ENCODE measurements at regions not wholly inside any gene's neighbourhood (a gene's known extent, or its start where the extent isn't known, plus 50 kb on each side); places are given as distances from the start of the nearest gene placed in this dataset.
"Not testable (repeated sequence)": the region's sequence is repeated elsewhere in the genome, so short reads cannot be mapped to it uniquely, and the experiment has no call there.

- DNase-seq (ENCODE audit: low read depth), result peak; percentile 11
Measured at GRCh38 chr7:42567051-42567450, 330.0 kb upstream of the GLI3 start.

DNA sequence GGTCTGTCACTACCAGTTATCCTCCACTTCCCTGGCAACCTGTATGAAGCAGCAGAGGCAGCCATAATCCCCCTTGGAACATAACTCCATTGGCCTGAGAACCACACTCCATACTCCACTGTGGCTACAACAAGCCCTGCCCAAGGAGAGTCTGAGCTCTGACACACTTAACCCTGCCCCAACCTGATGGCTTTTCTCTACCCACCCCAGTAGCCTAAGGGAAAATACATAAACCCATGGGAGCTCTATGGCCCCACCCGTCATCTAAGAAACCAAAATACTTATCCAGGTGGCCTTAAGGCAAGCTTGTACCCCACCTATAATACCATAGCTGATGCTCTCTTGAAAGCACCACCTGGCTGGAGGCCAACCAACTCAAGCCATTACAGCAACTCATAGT, 324.8 kb upstream of the GLI3 start:
- no peak for DNase-seq (ENCODE audit: low read depth)

DNA sequence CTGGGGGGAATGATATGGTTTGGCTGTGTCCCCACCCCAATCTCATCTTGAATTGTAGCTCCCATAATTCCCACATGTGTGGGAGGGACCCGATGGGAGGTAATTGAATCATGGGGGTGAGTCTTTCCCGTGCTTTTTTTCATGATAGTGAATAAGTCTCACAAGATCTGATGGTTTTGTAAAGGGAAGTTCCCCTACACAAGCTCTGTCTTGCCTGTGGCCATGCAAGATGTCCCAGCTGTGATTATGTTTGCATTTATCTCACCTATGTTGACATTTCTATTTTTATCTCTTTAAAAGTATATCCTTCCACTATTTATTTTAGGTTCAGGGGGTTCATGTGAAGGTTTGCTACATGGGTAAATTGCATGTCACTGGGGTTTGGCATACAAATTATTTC, 323.9 kb upstream of the GLI3 start:
- no peak for DNase-seq (ENCODE audit: low read depth)

- DNase-seq (ENCODE audit: low read depth), result not testable (repeated sequence)
Measured at GRCh38 chr7:42554932-42555331, 317.9 kb upstream of the GLI3 start.

GRCh38 chr7:42552227-42552626, 315.2 kb upstream of the GLI3 start:
- DNase-seq (ENCODE audit: low read depth), result no peak

GRCh38 chr7:42550706-42551470, 313.9 kb upstream of the GLI3 start:
- DNase-seq (ENCODE audit: low read depth), result no peak

- no peak for DNase-seq (ENCODE audit: low read depth)
Measured at GRCh38 chr7:42549866-42550485, 313.0 kb upstream of the GLI3 start.

- no peak for DNase-seq (ENCODE audit: low read depth)
Measured at GRCh38 chr7:42548816-42549611, 312.0 kb upstream of the GLI3 start.

- no peak for DNase-seq (ENCODE audit: low read depth)
Measured at GRCh38 chr7:42545049-42545724, 308.2 kb upstream of the GLI3 start.

DNA sequence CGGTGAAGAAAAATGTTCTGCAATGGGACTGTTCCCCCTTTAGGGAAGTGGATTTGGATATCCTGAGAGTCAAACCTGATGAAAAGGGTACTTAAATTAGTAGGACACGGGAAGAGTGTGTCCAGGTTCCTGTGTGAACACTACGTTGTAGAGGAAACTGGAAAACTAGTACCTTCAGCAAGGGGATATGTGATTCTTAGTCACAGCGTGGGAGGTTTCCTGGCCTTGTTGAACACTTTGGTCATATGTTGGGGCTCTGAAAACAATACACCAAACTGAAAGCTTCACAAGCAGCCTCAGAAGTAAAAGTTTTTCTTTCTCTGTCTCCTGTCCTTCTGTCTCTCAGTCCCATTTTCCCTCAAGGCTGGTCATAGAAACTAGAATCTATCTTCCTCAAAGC, 306.9 kb upstream of the GLI3 start:
- DNase-seq (ENCODE audit: low read depth), result no peak

GRCh38 chr7:42542446-42542845, 305.4 kb upstream of the GLI3 start:
- DNase-seq (ENCODE audit: low read depth), result not testable (repeated sequence)

DNA sequence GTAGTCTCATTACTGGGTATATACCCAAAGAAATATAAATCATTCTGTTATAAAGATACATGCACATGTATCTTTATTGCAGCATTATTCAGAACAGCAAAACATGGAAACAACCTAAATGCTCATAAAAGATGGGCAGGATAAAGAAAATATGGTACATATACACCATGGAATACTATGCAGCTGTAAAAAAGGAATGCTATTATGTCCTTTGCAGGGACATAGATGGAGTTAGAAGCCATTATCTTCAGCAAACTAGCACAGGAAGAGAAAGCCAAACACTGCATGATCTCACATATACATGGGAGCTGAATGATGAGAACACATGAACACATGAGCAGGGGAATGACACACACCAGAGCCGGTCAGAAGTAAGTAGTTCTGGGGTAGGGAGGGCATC, 297.4 kb upstream of the GLI3 start:
- DNase-seq (ENCODE audit: low read depth), result no peak

DNA sequence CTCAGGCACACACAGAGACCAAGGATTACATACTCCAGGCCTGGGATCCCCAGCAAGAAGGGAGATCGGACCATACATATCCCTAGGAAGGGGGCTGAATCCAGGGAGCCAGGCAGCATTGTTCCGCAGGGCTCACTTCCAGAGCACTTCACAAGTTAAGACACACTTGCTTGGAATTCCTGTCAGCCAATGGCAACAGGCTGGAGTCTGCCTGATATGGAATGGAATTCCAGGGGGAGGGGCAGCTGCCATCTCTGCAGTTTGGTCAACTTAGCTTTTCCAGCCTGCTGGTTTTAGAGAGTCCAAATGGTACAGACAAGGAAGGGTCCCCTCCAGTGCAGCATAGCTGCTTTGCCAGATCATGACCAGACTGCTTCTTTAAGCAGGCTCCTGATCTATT, 290.0 kb upstream of the GLI3 start:
- DNase-seq (ENCODE audit: low read depth), result no peak

DNA sequence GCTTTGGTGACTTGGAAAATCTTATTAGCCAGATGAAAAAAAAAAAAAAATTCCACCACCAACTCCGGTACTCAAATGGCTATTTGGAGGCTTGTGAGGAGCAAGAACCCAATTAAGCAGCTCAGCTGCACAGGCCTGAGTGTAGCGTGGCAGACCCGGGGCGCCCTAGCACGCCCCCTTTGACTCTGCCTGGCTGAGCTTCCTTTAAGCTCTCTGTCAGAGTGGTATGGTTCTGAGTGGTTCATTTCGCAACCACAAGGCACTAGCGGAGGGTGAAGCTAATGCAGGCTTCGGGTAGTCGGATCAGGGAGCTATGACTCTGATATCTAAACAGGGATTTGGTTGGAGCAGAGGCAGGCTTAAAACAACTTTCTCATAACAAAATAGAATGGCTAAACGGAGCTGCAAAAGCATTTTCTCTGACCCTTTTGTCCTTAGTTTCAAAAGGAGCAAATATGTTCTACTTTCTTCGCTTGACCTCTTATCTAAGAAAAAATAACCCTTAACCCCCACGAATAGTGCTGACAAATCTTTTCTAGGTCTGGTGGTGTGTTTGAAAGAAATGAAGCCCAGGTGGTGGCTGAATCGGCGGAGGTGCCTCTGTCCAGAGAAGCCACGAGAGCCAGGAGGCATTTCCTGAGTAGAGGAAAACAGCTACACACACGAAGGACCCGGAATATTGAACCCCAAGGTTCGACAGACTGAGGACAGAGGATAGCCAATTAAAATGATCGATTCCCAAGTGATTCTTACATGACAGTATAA, 285.4 kb upstream of the GLI3 start:
- DNase-seq (ENCODE audit: low read depth), result no peak

GRCh38 chr7:42511027-42511426, 274.0 kb upstream of the GLI3 start:
- DNase-seq (ENCODE audit: low read depth), result no peak

DNA sequence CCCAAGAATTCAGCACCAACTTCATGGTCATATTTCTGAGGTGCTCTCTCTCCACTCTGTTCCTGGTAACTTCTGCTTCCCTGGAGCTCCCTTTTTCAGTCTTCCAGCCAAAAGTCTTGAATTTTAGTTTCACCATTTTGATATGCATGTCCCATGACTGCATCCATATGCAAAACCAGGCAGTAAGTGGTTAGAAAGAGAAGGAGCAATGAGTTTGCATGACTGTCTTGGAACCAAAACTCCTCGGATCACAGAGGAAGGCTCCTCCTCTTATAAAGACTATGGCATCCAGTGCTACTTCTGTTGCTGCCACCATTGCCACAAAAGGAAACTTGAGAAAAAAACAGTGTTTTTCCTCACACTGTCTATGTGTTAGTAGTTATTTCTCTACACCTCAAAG, 269.1 kb upstream of the GLI3 start:
- no peak for DNase-seq (ENCODE audit: low read depth)

DNA sequence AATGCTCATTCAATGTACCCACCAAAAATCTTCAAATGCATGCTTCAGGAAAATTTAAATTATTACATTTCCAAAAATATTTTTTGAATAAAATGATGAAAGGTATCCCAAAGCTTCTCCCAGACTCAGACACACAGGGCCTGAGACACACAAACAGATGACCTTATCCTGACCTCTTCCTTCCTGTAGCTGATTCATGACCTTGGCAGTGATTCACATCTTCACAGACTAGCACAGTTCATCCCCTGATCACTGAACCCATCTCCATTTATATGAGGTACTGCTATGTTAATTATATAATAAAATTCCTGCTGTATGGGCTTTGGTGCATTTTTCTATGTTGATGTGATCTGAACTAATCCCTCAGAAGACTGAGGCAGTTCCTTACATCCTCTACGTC, 265.0 kb upstream of the GLI3 start:
- peak; percentile 20 for DNase-seq (ENCODE audit: low read depth)

- no peak for DNase-seq (ENCODE audit: low read depth)
Measured at GRCh38 chr7:42495256-42495655, 258.2 kb upstream of the GLI3 start.

DNA sequence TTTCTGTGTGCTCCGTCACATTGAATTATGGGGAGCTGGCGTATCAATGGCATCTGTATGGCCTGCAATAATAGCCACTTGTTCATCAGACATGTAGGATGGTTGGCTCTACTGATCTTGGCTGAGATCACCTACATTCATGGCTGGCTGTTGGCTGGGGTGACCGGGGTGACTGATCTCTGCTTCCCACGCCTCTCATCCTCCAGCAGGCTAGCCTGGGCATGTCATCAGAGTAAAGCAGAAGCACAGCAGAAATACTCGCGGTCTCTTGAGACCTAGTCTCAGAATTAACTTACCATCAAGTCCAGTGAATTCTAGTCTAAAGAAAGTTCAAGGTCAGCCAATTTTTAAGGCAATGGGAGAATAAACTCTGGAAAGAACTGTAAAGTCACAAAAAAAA, 257.7 kb upstream of the GLI3 start:
- no peak for DNase-seq (ENCODE audit: low read depth)

DNA sequence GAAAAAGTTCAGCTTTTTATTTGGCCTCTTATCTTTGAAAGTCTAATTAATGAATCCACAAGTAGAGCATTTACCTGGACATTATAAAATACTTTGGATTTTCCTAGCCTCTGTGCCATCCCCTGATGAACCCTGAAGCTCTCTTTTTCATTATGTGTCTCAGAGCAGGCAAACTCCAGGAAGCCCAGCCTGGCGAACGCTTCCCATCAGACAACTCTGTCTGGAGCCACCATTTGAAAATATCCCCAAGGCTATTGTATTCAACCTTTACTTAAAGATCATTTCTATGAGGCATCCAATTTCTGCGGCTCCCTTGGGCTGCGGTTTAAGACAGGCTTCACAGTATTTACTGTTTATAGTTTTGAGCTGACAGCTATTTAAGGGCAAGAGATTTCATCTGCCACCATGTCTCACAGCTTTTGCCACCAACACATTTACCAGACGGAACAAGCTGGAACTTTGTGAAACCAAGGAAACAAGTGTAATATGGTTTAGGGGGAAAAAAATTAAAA, 257.2 kb upstream of the GLI3 start:
- DNase-seq (ENCODE audit: low read depth), result no peak

DNA sequence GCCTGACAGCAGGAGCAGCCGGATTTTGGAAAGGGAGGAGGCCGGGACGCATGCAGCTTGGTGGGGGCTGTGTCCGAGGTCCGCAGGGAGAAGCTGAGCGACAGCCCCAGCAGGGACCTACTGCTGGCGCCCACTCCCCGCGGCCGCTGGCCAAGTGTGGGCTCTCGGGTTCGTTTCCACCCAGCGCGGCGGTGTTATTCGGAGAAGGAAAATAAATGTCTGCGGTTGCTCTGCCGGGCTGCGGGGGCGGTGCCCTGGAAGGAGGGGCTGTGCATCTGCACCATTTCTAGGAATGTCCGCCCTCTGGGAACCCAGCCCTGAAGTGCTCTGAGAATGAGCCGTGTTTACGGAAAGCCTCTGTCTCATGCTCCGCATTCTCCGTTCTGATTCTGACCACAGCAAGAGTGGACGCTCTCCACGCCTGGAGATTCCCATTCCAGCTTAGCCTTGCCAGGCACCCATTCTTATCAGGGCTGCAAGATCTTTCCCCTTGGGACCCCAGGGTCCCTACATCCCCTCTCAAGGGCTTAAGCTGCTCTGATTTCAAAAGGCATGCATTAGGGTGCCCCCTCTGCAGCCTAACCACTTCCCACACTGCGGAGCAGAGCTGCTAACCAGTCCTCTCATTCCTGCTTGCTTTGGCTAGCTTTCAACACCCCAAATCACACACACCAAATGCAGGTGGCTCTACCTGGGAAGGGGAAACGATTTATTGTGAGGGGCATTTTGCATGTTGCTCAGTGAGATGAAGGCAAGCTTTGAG, 256.6 kb upstream of the GLI3 start:
- peak; percentile 61 for DNase-seq (ENCODE audit: low read depth)

All from GM04503 (cell line).